ENCODE measurements at regions not wholly inside any gene's neighbourhood (a gene's known extent, or its start where the extent isn't known, plus 50 kb on each side); places are given as distances from the start of the nearest gene placed in this dataset.

DNA sequence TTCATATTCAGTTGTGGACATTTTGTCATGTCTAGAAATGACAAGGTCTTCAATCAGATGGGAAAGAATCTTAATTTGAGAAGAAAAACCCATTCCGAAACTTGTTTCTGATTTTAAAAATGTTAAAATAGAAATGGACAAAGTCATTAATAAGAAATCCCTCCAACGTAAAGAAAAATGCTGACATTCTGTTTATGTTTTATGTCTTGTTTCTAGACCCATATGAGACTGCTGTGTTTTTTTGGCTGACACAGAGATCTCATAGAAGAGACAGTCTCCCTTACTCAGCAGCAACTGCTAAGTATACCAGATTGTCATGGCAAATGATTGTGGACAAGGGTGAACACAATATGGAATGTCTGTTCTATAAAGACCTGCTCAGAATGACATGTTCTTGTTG, 538.5 kb downstream of the ZEB2 start:
- TF ChIP-seq, protein P1, sequence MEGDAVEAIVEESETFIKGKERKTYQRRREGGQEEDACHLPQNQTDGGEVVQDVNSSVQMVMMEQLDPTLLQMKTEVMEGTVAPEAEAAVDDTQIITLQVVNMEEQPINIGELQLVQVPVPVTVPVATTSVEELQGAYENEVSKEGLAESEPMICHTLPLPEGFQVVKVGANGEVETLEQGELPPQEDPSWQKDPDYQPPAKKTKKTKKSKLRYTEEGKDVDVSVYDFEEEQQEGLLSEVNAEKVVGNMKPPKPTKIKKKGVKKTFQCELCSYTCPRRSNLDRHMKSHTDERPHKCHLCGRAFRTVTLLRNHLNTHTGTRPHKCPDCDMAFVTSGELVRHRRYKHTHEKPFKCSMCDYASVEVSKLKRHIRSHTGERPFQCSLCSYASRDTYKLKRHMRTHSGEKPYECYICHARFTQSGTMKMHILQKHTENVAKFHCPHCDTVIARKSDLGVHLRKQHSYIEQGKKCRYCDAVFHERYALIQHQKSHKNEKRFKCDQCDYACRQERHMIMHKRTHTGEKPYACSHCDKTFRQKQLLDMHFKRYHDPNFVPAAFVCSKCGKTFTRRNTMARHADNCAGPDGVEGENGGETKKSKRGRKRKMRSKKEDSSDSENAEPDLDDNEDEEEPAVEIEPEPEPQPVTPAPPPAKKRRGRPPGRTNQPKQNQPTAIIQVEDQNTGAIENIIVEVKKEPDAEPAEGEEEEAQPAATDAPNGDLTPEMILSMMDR (conservative IDR thresholded peaks at IDR 0.05; ENCODE audit: low read depth, low read length) = no peak
- TF ChIP-seq EZH2 (IDR thresholded peaks at IDR 0.05; ENCODE audit: low read length, unreplicated experiment) (no peak), EZH2phosphoT487 (IDR thresholded peaks at IDR 0.05; ENCODE audit: borderline replicate concordance, low read length) (no peak)

All from PC-3 (cell line).